ENCODE measurements at regions not wholly inside any gene's neighbourhood (a gene's known extent, or its start where the extent isn't known, plus 50 kb on each side); places are given as distances from the start of the nearest gene placed in this dataset.
A peak's percentile ranks its signal among the peaks of the same experiment; 100 is the strongest.
"Not testable (repeated sequence)": the region's sequence is repeated elsewhere in the genome, so short reads cannot be mapped to it uniquely, and the experiment has no call there.

- not testable (repeated sequence) for DNase-seq
These were observed 59.0 kb upstream of the ATXN3L start for GRCh38 chrX:13378562-13379518.

GRCh38 chrX:13377550-13377934, 57.7 kb upstream of the ATXN3L start:
- no peak for DNase-seq

- DNase-seq = peak; percentile 47
These were observed 57.1 kb upstream of the ATXN3L start for GRCh38 chrX:13376857-13377549.

GRCh38 chrX:13375596-13375995, 55.7 kb upstream of the ATXN3L start:
- not testable (repeated sequence) for DNase-seq

- no peak for DNase-seq
These were observed 54.5 kb upstream of the ATXN3L start for GRCh38 chrX:13374364-13374763.

GRCh38 chrX:13373431-13374187, 53.8 kb upstream of the ATXN3L start:
- no peak for DNase-seq

GRCh38 chrX:13373027-13373426, 53.2 kb upstream of the ATXN3L start:
- no peak for DNase-seq

- DNase-seq = no peak
These were observed 52.5 kb upstream of the ATXN3L start for GRCh38 chrX:13372203-13372980.

GRCh38 chrX:13371186-13371585, 51.3 kb upstream of the ATXN3L start:
- DNase-seq = no peak

- no peak for DNase-seq
These were observed 50.9 kb upstream of the ATXN3L start for GRCh38 chrX:13370713-13371112.

All from NCI-H2029 (cell line).